SK-N-MC (cell line): ENCODE measurements at regions not wholly inside any gene's neighbourhood (a gene's known extent, or its start where the extent isn't known, plus 50 kb on each side); places are given as distances from the start of the nearest gene placed in this dataset.

Source experiments
- EZH2 ChIP-seq: fragments of 200-600 bp; sonication (generic); IDR thresholded peaks from one replicate; pipeline ENCODE4 v1.6.1; 2017; ENCODE audit warnings: antibody characterized with exemption
- POLR2AphosphoS5 ChIP-seq: IDR thresholded peaks from 2 replicates; pipeline ENCODE4 v1.6.1; 2012; ENCODE audit warnings: mild to moderate bottlenecking, low read depth, low read length, borderline replicate concordance

DNA sequence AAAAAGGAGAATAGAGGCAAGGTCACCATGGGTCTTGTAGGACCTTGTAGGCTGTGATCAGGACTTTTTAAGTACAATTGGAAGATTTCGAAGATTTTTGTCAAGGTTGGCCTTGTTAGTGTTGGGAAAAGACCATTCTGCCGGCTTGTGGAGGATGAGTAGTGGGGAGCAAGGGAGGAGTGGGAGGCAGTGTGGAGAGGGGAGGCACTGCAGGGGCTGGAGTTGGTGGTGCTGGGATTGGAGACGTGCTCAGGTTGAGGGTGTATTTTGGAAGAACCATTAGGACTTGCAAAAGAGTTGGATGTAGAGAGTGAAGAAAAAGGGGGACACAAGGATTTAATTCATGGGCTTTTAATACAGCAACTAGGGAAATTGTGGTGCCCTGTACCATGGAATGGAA, 397.1 kb downstream of the TSN start:
- no peak for TF ChIP-seq EZH2
- TF ChIP-seq POLR2AphosphoS5: no peak
